ENCODE measurements at regions not wholly inside any gene's neighbourhood (a gene's known extent, or its start where the extent isn't known, plus 50 kb on each side); places are given as distances from the start of the nearest gene placed in this dataset.

DNA sequence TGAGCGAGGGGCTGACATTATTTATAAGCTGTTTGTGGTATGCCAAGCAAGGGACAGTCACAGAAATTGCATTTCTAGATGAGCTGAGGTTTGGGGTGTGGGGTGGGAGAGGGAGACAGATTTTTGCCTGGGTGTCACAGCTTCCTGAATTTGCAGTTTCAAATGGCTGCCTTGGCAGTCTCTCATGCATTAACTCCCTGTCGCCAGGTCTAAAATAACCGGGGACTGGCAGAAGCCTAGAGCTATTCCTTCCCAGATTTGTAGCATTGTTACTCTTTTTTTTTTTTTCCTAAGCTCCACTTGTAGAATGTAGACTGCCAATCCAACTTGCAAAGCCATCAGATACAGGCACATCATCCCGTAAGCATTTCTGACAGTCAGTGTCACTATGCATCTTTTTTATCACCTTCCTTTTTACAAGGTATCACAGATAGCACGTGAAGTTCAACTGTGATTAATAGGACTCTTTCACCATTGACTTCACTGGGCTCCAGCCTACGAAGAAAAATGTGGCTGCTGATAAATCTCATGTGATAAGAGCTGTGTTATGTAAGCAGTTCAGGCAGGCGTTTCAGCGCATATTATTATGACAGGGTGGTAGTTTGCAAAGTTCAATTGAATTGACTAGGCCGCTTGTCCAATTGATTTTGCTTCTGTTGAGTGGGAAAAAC is 130.7 kb upstream of the CELF2 start:
- no peak for FAIRE-seq

DNA sequence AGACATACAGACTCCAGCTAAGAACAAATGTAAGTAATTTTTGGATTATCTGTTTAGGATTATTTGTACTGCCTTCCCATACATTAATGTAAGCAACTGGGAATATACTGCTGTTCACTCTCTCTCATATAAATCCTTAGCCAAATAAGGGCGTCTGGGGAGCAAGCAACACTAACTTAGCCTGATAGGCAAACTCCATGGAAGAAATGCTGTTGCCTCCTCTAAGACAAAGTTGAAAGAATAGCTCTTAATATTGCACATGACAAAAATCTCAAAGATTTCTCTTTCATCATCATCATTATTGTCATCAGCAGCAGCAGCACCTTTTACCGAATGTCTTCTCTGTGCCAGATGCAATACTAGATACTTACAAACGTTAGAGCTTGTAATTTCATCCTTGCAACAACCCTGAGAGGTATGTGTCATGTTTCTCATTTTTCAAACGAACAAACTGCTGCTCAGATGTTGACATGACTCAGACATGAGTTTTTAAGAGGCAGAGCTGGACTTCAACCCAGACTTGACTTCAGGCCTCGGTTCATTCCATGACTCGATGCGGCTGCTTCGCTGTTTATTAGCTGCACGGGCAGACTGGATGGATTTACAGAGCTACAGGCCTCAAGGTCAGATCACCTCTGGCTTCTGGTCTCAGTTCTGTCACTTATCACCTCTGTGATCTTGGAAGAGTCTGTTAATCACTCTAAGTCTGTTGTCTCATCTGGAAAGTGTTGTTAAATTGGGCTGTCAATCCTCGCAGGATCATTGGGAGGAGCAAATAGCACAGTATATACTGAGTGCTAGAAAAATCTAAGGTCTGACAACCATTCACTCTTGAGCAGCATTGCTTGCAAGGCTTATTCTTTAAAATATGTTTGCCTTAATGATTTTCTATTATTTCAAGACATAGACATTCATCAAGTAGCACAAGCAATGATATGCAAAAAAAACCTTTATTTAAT is 126.3 kb upstream of the CELF2 start:
- FAIRE-seq, result no peak
- no peak for DNase-seq (ENCODE audit: insufficient read length, low spot score)

More for the DNA sequence above, 130.7 kb upstream of the CELF2 start:
- no peak for DNase-seq (ENCODE audit: insufficient read length, low spot score)

DNA sequence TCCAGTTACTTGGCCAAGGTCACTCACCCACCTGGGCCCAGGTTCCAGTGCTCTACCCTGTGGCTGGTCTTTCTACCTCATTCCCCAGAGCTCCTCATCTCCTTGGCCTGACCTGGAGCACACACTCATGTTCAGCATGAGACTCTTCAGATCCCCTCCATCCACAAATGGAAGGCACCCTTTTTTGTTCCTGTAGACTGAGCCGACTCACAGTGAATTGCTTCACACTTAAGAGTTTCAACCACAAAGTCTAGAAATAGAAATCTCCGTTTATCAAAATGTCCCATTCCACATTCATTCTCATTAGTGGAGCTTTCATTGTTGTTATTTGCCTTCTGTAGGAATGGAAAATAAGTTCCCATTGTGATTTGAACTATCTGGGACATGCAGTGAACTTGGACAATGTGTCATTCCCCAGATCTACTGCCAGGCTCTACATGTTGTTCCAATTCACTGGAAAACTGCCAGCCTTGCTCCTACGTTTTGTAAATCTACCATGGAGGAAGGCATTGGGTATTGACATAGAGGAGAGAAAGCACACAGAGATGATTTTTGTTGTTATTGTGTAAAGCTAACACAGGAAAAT is 125.3 kb upstream of the CELF2 start:
- no peak for DNase-seq (ENCODE audit: insufficient read length, low spot score)
- no peak for FAIRE-seq

DNA sequence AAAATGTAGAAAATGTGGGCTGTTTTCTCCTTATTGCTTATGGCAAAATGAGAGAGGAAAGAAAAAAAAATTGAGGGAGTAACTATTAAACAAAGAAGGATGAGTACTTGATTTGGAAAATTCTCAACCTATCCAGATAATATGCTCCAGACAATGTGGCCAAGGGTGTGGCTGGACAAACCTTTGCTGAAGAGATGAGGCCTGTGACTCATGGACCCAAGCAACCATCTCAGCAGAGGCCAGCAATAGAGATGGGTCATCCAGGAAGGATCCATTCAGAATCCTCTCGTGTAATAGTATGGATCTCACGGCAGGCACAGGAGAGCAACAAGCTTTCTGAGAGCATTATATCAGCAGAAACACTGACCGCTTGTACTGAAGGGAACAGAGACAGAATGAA is 120.3 kb upstream of the CELF2 start:
- no peak for FAIRE-seq
- no peak for DNase-seq (ENCODE audit: insufficient read length, low spot score)

DNA sequence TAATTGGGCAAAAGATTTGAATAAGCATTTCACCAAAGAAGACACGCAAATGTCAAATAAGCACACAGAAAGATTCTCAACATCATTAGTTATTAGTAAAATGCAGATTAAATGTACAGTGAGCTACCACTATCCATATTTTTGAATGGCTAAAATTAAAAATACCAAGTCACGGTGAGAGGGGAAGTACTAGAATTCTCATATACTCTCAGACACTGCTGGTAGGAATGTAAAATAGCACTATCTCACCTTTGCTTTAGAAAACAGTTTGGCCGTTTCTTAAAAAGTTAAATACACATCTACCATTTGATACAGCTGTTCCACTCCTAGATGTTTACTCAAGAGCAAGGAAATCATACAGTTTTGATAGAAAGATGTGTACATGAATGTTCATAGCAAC is 115.8 kb upstream of the CELF2 start:
- DNase-seq (ENCODE audit: insufficient read length, low spot score), result no peak
- no peak for FAIRE-seq

DNA sequence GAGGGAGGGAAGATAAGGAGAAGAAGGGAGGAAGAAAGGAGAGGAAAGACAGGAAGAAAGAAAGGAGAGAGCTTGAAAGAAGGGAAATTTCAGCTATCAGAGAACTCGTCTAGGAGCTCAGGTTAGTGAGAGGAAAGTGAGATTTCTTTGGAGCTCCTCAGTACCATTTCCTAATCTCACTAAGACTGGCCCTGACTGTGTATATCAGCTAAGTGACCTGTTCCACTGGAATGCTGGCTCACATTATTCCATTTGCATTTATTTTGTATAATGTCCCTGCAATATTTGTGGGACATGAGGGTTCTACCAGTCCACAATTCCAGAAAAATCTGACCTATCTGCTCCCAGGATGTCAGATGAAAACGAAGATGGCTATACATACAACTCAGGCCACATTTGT is 114.7 kb upstream of the CELF2 start:
- DNase-seq (ENCODE audit: insufficient read length, low spot score) (no peak), FAIRE-seq (no peak)

DNA sequence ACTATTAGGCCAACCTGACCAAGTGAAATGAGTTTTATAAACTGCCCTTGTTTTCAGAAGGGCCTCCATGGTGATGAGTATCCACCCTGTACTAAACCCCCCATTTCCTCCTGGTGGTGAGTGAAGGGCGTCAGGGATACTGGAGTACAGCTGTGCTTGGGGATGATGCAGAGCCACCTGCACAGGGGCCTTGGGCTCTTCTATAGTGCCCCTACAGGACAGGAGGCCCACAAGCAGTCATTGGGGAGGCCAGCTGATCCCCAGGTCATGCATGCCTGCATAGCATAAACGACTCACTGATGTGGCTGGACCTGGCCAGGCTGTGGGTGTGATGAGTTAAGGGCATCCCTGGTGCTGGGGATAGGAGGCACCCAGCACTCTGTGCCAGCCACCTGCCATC is 114.1 kb upstream of the CELF2 start:
- DNase-seq (ENCODE audit: insufficient read length, low spot score), result no peak
- no peak for FAIRE-seq

DNA sequence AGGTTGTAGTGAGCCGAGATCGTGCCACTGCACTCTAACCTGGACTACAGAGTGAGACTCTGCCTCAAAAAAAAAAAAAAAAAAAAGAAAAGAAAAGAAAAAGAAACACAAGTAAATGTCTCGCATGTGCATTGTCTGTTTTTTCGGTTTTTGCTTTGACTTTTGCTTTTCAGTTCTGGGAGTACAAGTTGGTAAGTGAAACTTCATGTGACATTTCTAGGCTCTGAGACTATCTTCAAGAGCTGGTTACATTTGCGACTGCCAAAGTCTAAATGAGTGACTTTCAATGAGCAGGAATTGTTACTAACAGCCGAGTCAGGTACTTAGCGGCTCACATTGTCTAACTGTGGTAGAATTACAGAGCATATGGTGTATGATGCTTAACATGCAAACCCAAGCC is 107.0 kb upstream of the CELF2 start:
- FAIRE-seq, result no peak
- peak; percentile 3 for DNase-seq (ENCODE audit: insufficient read length, low spot score)

DNA sequence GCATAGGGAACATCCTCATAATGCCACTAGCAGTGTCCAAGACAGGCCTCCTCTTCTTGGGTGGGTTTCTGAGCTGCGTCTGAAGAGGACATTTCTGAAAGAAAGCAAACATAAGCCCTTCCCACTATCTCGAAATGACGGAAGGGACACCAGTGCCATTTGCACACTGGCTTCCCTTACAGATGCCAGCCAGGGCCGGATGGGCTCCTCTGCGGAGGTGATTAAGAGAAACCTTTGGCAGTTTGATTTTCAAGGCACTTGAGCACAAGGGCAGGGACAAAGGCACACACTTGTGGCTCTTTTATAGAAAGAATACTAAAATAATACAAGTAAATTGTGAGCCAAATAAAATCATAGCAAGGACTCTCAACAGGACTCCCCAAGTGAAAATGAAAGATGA is 106.6 kb upstream of the CELF2 start:
- FAIRE-seq (no peak), DNase-seq (ENCODE audit: insufficient read length, low spot score) (no peak)

DNA sequence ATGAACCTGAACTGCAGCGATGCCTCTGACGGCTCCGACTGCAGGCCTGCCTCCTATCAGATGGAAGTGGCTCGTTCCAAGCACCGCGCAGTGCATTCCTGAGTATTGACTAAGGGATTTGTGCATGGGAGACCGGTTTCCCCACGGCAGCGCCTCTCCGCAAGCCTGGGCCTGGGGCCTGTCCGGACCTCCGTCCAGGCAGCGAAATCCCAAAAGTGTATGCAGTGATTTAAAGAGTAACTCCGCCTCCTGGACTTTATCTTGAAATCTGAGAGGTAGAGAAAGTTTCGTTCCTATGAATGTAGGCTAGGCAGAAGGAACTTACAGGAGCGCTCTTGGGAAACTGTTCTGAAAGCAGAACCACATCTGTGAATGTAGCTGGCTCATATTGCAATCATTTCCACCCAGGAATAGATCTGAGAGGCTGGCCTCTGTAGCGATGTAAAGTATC is 106.2 kb upstream of the CELF2 start:
- peak; percentile 13 for FAIRE-seq
- DNase-seq (ENCODE audit: insufficient read length, low spot score), result peak; percentile 63

DNA sequence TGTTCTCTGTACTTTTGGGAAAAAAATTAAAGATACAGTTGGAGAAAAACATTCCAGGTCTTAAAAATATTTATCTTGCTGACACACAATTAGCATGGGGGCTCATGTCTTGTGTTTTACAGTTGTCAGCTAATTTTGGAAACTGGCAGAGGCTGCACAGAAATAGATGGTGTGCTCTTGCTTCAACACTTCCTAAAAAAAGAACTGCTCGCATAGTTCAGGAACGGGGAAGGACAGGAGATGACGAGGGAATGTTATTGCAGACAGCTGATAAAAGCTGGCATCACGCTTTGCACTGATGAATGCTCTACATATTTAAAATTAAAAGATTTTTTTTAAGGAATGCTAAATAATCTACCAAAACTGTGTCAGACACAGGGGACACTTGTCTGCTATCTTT is 103.5 kb upstream of the CELF2 start:
- DNase-seq (ENCODE audit: insufficient read length, low spot score) (no peak), FAIRE-seq (no peak)

DNA sequence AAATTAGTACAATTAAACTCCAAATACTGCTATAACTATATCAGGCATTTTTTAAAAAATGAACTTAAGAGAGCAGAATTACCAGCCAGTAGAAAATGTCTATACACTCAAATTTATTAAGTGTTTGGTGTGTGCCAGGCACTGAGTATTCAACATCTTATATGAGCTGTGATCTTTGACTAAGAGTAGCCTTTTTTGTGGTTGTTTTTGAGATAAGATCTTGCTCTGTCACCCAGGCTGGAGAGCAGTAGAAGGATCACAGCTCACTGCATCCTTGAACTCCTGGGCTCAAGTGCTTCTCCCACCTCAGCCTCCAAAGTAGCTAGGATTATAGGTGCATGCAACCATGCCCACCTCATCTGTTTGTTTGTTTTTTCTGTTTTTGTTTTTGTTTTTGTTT is 102.5 kb upstream of the CELF2 start:
- no peak for FAIRE-seq
- no peak for DNase-seq (ENCODE audit: insufficient read length, low spot score)

DNA sequence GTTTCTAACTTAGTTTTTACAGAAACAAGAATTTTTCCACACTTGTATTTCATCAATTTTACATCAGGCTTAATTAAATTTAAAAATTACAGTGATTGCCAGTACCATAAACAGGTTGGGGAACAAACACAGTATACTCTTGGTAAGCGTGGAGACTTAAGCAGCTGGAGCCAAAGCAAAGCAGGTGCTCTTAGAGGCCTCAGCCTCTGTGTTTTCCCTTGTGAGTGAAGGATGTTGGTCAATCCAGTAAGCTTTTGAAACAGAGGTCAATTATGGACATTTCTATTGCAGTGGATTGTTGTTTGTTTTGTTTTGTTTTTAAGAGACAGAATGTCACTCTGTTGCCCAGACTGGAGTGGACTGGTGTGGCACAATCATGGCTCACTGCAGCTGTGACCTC is 100.6 kb upstream of the CELF2 start:
- FAIRE-seq (no peak), DNase-seq (ENCODE audit: insufficient read length, low spot score) (no peak)

DNA sequence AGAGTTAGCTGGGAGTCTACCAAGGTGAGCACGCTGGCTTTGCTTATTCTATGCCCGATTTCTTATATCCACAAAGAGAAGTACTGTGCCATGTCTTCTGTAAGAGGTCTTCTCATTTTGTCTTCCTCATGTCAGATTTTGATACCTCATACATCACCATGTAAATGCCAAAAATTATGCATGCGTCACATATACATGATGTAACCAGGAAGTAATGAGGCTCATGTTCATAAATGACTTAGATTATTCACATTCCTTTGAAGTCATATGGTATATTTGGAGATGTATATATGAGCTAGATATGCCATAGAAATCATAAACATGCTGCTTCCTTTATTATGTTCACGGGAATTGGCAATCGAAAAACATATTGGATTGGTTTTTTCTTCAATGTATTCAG is 97.7 kb upstream of the CELF2 start:
- DNase-seq (ENCODE audit: insufficient read length, low spot score) (no peak), FAIRE-seq (no peak)

DNA sequence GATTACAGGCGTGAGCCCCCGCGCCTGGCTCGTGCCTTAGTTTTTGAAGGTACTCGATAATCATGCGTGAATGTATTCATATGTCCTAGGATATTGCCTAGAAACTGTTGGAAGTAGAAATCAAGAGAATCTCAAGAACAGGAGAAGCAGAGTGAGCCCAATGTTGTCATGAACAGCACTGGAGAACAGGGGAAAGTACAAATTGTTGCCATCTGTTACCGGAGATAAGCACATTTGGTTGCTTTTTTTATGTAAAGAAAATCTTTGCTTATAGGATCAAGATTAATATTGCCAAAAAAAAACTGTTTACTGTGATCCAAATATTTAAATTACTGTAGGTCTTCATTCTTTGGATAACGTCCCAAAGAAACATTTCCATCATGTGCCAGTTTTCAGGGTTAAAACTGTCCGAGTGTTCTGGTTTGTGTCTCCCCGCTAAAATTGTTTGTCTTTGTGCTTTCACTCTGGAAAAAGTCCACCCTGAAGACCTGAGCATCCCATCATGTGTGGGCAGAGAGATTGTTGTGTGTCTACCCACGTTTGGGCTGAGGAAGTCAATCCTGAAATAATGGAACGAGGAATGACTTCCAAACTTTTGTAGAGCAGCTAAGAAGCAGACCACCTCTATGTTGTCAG is 95.7 kb upstream of the CELF2 start:
- FAIRE-seq, result no peak
- no peak for DNase-seq (ENCODE audit: insufficient read length, low spot score)

DNA sequence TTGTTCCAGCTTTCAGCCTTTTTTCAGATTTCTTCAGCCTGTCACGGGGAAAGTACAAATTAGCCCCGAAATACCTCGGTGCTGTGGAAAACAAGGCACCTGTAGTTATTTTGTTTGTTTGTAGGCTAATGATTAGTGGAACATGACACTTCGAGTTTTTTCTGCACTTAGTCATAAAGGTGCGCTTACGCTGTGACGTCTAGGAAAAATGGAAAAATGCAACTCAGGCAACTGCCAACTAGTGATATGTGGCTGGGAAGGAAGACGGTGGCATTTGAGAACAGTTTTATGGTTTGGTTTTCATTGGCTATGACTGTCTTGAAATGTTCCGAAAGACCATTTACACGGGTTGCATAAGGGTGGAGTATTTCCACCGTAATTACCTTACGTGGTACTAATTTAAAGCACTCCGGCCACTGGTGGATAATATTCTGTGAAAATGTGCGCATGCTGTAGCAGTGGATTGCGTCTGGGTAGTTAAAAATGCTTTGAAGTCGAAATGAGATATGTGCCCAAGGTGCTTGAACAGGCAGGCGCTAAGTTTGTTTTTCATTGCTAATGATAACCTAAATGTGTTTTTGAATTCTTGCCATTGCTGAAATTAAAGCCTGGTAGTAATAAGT is 94.5 kb upstream of the CELF2 start:
- DNase-seq (ENCODE audit: insufficient read length, low spot score) (no peak), FAIRE-seq (no peak)

DNA sequence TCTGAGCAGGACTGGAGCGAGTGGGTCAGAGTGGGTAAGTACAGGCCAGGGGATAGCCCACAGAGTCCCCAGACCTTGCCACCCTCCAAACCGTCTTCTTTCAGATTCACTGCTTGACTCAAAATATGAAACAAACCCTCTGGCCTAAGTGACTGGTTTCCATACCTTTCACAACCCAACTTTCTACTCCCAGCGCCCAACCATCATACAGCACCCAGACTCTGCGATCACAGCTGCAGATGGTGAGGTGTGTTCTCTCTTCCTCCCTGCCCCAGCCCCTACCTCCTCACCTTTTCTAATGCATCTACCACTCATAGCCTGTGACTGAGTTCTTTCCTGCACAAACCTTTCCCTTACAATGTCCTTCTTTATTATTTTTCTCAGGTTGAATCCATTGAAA is 92.0 kb upstream of the CELF2 start:
- FAIRE-seq (no peak), DNase-seq (ENCODE audit: insufficient read length, low spot score) (no peak)

DNA sequence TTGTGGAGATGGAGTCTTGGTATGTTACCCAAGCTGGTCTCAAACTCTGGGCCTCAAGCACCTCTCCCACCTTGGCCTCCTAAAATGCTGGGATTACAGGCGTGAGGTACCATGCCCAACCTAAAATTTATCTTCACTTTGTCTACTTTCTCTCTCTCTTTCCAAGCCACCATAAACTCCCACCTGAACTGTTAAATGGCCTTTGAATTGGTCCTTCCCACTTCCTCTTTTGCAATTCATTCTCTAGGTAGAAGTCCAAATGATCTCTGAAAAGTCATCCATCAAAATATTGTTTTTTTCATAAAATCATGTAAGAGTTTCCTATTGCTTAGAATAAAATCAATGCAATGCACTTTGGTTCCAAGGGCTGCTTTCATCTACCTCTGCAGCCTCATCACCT is 90.1 kb upstream of the CELF2 start:
- FAIRE-seq (no peak), DNase-seq (ENCODE audit: insufficient read length, low spot score) (no peak)

DNA sequence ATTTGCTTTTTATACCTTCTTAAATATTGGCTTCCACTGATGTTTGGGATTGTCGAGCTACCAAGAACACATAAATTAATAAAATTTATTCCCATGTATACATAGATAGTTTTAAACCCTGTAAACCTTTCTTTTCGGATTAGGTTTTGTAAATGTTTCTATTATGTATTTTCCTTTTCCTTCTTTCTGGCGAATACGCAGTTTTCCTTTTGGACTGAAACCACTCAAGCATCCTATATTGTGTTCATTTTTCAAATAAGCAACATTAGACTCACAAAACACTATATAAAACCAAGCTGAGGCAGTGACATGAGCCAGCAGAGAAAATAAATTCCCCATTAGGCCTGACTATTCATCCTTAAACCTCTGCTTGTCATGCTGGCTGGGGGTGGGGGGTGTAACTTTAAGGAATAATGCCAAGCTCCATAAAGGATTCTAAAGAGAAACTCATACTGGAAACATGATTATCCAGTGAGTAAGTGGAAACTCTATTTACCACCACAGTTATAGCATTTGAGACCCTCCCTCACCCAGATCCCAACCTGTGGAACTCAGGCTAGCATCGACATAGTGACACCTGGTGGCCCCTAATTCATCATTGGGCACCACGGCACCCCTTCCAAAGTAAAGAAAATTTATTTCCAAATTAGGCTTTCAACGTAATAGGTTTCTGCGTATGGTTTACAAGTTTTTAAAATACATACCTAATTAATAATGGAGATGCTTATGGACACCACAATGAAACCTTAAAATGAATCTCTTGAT is 86.5 kb upstream of the CELF2 start:
- no peak for FAIRE-seq
- no peak for DNase-seq (ENCODE audit: insufficient read length, low spot score)

DNA sequence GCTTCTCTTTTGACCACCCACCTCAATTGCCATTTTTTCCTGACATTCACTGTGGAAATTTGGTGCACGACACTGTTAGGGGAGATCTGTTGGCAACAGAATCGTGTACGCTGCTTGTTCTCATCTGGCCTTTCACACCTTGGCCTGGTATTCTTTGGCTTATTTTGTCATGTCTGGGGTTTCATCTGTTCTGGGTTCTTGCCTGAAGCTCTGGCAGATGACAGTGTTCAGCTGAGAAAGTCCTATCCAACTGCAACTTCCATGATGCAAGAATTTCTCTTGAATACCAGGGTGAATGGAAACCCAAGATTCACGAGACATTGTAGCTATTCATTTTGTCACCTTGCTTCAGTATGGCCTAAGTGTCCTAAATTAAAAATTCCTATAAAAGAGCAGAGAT is 82.6 kb upstream of the CELF2 start:
- DNase-seq (ENCODE audit: insufficient read length, low spot score), result no peak
- FAIRE-seq, result no peak

Data from HTR-8/SVneo (cell line).